ENCODE measurements at regions not wholly inside any gene's neighbourhood (a gene's known extent, or its start where the extent isn't known, plus 50 kb on each side); places are given as distances from the start of the nearest gene placed in this dataset.

DNA sequence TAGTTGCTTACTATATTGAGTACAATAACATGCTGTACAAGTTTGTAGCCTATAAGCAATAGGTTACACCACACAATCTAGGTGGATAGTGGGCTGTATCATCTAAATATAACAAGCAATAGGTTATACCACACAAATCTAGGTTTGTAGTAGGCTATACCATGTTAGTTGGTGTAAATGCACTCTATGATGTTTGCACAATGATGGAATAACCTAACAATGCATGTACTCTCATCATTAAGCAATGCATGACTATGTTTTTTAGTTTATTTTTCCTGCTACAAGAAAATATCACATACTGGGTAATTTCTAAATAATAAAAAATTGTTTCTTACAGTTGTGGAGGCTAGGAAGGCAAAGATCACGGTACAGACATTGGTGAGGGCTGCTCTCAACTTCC lies 262.5 kb downstream of the SLITRK6 start:
- DNase-seq: peak; percentile 32

DNA sequence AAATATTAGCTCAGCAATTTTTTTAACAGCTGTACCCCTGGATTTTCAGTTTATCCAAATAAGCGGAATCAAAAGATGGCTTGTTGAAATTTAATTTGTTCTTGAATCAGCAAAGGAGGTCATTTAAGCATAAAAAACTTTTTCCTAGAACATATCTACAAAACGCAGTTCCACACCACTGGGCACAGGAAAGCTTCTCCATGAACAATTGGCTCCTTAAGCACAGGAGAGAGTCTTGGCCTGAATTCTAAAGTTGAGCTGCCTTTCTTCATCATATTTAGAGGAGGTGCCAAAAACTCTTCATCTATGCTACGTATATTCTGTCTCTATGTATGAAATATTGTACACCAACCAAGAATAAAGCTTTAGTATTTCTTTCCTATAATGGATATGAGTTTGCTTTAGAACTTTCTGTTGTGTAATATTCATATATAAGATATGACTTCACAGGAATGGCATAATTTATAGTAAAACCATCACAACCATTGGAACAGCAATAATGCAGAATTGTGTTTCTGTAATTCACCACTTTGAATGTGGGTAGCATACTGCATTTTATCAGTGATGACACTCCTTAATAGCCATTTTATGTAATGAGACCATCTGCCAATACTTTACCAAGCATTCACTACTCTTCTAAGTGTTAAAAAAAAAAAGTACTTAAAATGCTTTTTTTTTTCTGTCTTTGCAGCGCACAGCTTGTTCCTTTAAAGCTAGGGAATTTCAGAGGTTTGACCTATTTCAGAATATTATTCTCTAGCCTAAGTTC lies 263.7 kb downstream of the SLITRK6 start:
- DNase-seq: no peak

DNA sequence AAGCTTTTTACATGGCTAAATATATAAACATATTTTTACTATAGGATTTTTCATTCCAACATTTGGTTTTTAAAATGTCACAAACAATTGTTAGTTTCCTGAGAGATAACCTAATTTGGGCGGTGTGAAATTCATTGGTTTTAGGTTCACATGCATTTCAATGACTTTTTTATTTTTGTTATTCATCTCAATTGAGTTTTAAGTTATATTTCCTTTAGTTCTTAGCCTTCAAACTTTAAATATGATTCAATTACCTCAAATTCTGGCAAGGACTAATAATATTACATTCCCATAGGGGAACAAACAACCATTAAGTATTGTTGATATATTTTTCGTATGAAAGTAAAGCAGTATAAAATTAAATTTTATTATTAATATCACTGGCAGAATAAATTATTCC lies 265.3 kb downstream of the SLITRK6 start:
- no peak for DNase-seq

DNA sequence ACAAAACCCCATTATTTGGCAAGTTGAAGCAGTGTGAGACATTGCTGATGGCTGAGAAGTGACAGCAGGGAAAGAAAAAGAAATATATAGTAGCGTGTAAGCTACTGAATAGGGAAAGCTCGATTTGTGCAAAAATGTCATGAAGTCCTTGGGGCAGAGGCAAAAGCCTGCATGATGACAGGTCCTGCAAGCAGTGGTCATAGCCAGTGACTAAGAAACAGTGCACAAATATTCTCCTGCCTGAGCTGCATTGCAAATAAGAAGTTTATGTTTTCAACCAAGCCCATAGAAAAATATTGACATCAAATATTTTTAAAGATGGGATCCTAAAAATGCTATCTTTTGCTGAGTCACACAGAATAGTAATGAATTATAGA lies 270.0 kb downstream of the SLITRK6 start:
- peak; percentile 35 for DNase-seq

DNA sequence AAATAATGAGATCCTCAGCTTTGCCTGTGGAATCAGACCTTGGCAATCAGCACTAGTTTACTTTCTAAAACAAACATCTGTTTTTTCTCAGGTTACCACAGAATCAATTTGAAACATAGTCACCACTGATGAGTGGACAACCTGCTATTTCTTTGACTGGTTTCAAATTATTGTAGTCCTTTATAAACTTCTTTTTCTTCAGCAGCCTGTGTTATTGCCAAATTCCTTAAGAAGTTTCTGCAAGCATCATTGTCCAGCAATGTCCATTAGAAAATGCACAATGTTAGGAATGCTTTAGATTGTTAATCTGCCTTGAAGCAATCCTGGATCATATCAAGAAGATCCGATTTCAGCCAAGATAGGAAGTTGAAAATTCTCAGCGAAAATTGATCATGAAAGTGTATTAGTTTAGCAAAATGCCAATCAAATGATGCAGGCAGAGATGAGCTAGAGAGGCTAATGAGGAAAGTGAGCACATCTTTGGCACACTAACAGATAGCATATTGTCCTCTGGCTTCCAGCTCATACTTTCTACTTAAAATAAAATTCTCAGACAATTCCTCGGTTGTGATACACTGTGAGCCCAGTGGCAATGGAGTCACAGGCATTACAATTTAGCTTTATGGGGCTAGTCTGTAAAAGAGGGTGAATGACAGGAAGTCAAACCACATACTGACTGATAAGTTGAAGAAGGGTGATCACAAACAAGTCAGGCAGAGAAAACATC lies 270.6 kb downstream of the SLITRK6 start:
- DNase-seq: peak; percentile 65

DNA sequence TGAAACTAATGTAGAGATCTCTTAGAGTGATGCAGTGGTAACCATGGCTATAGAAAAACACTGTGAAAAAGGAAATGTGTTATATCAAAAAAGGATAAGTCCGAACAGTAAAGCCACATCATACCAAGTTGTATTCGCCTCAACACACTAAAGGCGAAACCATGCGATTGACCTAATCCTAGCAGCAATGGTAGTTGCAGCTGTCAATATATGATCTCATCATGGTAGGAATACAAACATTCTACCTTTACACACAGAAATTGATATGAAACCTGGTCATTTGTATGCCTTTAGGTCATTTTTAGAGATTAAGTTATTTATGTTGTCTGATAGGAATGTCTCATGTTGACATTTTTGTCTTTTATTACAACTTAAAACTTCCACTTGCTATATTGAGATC lies 271.9 kb downstream of the SLITRK6 start:
- DNase-seq: no peak

DNA sequence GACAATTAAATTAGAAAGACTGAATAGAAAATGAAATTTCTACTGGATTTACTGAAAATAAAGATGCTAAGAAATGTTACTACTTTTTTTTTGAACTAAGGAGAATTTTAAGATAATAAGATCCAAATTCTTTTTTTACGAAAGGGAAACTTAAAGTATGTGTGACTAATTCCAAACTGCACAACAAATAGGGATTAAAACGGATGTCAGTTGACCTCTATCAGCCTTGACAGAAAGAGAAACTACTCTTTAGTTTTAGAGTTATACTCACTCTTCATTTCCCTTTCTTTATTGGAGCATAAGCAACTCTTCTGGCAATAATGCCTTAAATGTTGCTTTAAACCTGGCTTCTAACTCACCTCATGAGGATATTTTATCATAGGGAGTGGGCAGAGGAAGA lies 273.8 kb downstream of the SLITRK6 start:
- DNase-seq: no peak

DNA sequence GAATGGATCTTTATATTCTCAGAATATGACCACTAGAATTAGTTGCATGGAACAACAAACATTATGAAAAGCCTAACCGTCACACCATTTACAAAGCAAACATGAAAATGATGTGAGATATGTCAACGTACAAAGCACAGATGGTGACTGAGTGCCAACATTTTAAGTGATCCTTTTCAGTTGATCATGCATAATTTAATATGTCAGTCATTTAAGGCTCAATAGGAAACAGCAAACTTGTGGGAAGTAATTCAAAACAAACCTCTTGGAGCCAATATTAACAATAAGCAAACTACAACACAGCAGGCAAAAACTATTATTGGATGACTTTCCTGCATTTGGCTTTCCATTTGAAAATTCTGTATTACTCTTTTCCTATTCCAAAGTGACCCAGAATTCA lies 277.6 kb downstream of the SLITRK6 start:
- no peak for DNase-seq

DNA sequence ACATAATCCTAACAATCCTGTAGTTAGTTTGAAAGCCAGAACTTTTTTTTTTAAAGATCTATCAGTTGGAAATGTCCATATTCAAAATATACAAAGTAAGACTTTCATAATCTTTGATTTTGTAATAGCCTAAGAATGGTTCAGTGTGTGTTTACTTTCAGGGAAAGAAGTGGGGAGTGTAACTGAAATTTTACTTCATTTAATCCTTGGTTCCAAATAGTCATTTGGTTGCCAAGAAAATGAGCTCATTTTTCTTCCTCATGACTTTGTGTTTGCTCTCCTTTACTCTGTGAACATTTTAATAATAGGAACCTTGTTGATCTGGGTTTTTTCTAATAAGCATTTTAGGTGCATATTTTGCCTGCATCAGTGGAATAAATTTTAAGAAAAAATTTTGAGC lies 278.8 kb downstream of the SLITRK6 start:
- DNase-seq: no peak

DNA sequence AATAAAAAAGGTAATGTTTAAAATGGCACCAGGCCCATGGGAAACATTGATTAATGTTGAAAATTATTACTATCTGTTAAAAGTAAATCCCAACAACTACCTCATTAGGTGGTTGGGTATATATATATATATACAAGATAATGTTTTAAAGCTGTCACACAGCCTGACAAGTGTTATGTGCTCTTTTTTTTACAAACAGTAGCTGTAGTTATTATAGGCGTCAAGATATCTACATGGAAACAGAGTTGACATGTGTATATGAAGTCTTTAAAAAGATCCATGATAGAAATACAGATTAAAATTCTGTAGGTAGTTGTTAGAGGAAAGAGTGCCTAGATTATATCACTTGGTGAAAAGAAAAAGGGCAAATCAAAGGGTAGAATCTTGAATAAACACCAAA lies 279.9 kb downstream of the SLITRK6 start:
- DNase-seq: no peak

DNA sequence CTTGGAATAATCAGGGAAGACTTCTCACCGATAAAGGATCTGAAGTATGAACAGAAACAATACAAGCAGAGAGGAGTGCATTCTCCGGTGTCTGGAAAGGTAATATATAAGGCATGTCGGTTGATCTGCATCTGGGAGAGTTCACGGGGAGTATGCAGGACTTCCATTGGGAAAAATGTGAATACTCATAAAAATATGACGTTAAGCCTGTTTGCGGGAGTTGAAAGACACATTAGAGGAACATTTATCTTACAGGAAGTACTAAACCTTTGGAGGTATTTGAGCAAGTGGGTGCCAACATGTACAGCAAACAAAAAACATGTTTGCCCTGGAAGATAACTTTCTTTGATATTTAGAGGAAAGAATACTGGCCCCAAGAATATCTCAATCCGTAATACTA lies 286.8 kb downstream of the SLITRK6 start:
- peak; percentile 9 for DNase-seq

DNA sequence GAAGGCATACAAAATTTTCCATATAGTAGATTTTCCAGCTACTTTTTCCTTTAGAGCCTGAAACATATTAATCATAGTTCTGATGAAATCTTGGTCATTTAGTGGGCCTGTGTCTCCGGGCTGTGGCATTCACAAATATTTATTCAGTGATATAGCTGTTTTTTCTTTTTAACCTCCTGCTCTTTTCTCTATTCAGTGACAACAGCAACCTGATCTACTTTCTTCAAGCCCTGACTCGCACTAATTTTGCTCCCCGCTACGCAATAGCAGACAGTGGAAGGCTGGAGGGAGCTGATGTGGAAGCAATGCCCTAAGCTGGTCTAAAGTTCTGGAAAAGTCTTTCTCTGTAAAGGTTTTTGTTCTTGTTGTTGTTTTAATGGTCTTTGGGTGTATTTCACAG lies 289.7 kb downstream of the SLITRK6 start:
- peak; percentile 58 for DNase-seq

DNA sequence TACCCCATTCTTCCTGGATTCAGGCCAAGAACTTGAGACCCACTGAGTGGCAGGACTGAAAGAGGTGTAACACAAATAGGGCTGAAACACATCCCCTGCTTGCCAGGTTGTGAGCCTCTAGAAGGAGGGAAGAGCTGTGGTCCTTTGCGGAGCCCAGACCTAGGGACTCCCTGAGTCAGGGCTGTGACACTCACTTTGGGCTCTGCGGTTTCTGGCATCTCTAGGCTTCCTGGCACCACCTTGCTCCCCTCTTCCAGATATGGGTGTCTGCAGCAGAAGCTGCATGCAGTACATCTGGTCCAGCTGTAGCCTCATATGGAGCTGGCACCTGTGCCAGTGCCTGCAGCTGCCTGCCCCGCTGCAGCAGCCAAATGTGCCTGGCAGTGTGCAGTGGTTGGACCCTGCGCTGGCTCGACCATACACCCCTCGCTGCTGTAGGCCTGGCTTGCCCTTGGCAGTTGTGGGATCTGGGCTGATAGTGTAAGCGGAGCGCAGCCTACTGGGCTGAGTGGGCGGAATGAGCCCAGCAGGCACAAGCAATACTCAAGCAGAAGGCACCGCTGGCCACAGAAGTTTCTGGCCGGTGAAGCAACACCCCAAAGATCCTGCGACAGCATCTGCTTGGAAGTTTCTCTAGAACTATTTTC lies 290.4 kb downstream of the SLITRK6 start:
- no peak for DNase-seq

DNA sequence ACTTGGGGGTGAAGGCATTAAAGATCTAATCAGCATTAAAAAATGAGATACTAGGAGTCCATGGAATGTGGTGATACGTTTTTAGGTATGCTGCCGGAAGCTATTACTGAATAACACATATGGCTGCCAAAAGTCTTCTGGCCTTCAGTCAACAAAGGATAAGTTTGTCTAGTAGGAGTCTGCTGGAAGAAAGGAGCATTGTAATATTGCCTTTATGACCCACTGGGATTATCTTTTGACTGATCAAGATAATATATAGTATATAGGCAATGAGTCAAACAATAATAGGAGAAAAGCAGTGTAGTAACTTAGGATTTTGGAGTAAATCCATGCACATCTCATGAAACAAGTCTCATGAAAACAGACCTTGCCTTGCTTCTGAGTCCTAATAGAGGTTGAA lies 295.4 kb downstream of the SLITRK6 start:
- peak; percentile 59 for DNase-seq

DNA sequence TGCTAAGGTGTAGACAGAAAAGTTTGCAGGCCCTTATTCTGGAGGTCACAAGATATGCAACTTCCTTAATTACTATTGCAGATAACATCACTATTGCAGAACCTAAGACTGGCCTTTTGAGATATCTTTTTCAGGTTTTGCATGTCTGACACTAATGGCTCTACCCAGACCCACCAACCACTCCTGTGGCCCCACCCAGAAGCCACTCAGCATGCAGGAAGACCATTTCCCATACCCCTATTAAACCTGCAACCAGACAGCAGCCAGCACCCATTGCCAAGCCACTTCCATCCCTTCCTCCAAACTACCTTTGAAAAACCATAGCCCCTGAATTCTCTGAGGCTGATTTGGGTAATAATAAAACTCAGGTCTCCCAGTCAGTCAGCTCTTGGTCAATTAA lies 297.6 kb downstream of the SLITRK6 start:
- DNase-seq: no peak

DNA sequence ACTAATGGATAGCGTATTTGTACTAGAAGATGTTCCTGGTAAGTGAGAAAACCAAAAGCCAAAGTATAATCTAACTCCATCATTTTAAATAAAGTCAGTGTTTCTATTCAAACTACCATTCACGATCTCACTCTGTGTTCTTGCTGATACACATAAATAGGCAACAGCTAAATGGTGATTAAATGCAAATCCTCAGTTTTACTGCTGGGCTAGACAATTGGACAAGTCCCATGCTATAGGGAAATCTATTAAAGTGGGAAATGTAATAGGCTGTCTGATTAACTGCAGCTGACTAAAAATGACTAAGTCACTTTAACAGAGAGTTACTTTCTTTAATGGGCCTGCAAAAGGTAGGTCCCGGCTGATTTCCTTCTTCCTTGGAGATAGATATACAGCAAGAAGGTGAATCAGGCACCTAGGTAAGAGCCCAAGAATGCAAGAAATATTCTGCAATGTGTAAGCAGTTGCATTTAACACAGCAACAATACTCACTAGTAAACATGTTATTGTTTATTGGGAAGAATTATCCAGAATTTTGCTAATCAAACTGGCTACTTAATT lies 298.4 kb downstream of the SLITRK6 start:
- no peak for DNase-seq

DNA sequence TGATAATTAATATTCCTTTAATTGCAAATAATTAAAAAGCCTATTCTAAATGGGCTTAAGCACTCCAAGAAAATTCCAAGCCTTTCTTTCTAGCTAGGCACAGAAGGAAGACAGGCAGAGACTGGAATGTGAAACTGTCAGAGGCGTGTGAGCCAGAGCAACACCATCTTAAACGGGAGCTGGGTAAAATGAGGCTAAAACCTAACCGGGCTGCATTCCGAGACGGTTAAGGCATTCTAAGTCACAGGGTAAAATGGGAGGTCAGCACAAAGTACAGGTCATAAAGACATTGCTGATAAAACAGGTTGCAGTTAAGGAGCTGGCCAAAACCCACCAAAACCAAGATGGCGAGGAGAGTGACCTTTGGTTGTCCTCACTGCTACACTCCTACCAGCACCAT lies 300.4 kb downstream of the SLITRK6 start:
- no peak for DNase-seq

DNA sequence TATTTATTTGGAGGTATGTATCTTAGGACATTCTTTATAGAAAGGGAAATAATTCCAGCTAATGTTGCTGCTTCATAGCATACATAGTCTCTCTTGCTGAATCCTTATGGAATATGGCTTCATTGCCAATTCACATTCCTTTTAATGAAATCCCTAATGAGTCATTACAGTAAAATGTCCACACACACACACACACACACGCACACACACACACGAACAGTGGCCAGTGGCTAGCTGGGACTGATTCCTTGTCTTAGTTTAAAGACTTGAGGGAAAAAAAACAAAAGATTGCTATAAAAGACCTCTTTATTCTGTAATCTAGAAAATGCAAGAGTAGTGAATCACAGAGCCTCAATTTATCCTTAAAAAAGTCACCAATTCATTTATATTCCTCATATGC lies 301.6 kb downstream of the SLITRK6 start:
- DNase-seq: peak; percentile 98

DNA sequence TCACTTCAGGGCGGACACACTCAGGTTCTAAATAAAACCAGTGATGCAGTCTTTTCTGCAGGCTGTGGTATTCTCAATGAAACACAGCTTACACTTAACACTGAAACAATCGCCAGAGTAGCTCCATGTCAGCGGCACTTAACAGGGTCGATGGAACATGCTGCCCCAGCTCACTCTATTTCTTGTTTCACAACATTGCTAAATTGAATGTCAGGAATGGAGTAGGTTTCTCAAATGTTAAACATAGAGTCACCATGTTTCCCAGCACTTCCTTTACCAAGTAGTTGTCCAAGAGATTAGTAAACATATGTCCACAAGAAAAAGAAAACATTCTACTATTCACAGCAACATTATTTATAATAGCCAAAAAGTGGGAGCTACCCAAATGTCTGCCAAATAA lies 306.9 kb downstream of the SLITRK6 start:
- DNase-seq: no peak

DNA sequence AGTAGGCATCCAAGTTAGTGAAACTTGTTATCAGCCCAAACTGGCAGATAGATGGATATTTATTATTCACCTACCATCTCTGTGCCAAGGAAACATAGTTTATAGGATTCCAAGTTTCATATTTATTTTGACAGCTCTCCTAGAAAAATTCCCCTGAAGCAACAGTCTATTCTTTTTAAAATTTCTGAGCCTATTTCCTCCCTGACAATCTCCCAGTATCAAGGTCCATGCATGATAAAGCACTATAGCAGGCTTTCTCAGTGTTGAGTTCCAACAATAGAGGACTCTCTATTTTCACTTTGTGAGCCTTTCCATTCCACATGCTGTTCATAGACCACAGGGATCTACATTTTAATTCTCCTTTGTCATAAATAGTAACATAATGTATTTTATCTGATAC lies 312.6 kb downstream of the SLITRK6 start:
- no peak for DNase-seq

DNA sequence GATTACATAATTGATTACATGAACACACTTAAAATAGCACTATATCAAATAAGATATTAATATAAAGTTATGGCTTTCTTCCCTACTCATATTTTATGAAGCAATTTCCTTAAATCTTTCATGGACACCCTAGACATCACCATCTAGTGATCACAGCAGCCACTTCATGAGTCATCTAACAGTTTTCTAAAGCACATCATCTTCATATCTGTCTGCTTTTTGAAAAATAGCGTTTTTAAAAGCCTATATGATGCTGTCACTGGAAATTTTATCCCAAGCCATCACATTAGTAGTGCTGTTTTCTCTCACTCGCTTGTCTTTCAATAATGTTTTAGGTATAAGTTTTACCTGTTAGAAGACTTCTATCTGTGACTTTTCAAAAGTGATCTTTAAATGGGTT lies 326.1 kb downstream of the SLITRK6 start:
- peak; percentile 1 for DNase-seq

DNA sequence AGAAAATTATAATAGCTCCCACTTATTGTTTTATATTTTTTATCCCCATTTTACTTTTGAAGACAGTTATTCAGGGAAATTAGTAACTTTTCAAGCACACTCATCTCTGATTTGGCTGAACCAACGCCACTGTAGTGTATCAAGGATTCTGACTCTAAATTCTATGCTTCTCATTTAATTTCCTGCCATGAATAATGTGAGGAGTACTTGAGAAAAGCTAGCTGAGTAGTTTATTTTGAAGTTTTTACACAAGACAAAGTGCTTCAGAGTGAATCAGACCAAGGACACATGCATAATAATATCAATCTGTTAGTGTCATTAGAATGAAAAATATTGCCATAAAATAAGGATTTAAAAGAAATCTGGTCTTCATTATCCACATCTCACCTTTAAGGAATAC lies 329.9 kb downstream of the SLITRK6 start:
- no peak for DNase-seq

DNA sequence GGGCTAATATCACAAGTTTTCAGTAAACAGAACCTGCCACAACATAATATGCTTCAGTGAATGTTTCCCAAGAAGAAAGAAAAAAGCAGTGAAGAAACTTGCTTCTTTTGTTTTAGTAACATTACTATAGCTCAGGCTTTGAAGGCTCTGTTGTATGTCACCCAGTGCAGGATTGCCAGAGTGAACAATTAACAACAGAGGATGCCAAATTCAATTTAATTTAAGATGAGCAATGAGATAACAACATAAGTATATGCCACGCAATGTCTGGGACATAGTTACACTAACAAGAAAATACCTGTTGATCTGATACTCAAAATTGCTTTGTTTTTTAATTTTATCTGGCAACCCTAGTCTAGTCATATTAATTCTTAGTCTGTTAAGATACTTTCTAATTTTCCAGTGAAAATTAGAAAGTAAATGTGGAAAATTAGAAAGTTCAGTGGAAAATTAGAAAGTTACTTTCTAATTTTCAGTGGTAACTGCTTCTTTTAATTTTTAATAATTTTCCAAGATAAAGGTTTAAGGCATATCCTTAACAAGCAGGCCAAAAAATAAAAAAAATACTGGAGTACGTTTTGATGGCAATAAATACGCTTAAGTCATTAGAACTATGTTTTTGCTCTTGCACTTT lies 336.3 kb downstream of the SLITRK6 start:
- no peak for DNase-seq

All from fibroblast of skin of back (primary cell).